ENCODE measurements at regions not wholly inside any gene's neighbourhood (a gene's known extent, or its start where the extent isn't known, plus 50 kb on each side); places are given as distances from the start of the nearest gene placed in this dataset.

DNA sequence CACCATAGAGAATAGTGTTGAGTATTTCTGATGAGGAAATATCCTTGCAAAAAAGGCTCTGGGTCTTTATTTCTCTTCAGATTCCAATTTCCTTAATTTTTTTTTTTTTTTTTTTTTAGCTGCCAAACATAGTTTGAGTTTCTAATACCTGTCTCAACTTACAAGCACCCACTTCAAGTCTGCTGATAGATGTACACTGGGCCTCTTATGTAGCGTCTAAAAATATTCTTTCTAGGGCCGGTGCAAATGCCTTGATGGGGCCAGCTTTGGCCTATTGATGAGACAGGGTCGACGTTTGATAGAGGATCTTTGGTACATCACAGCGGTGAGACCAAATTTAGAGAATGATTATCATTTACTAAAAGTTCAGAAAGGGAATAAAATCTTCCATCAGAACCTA, 626.4 kb downstream of the LMO4 start:
- TF ChIP-seq KLF5 (IDR thresholded peaks at IDR 0.05; ENCODE audit: partially characterized antibody), result no peak
- TF ChIP-seq, protein P1, sequence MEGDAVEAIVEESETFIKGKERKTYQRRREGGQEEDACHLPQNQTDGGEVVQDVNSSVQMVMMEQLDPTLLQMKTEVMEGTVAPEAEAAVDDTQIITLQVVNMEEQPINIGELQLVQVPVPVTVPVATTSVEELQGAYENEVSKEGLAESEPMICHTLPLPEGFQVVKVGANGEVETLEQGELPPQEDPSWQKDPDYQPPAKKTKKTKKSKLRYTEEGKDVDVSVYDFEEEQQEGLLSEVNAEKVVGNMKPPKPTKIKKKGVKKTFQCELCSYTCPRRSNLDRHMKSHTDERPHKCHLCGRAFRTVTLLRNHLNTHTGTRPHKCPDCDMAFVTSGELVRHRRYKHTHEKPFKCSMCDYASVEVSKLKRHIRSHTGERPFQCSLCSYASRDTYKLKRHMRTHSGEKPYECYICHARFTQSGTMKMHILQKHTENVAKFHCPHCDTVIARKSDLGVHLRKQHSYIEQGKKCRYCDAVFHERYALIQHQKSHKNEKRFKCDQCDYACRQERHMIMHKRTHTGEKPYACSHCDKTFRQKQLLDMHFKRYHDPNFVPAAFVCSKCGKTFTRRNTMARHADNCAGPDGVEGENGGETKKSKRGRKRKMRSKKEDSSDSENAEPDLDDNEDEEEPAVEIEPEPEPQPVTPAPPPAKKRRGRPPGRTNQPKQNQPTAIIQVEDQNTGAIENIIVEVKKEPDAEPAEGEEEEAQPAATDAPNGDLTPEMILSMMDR (IDR thresholded peaks at IDR 0.05 in 2 of 3, conservative IDR thresholded peaks at IDR 0.05 in 1 of 3; ENCODE audit: control insufficient read depth in 2 of 3, extremely low read depth in 1 of 3, insufficient read depth in 1 of 3, low read depth in 3 of 3, low read length in 3 of 3), result no peak
- no peak for TF ChIP-seq POLR2A (IDR thresholded peaks at IDR 0.05; ENCODE audit: low read depth, low read length)
- no peak for TF ChIP-seq CHD2 (IDR thresholded peaks at IDR 0.05; ENCODE audit: borderline replicate concordance, low read depth, low read length)
- no peak for TF ChIP-seq CHD4 (IDR thresholded peaks at IDR 0.05)

Data from GM12878 (cell line).